ENCODE measurements at regions not wholly inside any gene's neighbourhood (a gene's known extent, or its start where the extent isn't known, plus 50 kb on each side); places are given as distances from the start of the nearest gene placed in this dataset.

DNA sequence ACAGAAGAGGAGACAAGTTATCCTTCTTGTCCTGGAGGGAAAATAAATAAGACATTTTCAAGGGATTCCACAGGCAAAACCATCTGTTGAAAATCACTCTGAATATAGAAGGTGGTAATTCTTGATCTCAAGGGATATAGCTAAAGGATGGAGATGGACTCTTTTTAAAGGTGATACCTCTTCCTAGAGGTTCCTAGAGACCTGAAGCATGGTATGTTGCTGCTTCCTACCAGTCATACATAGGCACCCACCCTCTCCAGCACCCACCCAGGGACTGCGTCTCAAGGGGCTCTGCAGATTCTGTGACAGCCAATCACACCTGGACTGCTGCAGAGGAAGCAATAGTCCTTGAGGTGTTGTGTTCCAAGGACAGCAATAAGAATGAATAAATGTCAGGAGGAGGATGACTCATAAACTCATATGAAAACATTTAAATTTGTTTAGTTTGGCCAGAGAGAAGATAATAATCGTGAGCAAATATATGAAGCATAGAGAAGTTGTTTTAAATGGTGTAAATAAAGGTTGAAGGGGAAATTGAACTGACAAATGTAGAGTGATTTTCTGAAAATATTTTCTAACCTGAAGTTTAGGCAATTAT is 741.6 kb upstream of the CBLB start:
- ChIA-PET CTCF (interaction anchor here (0.6 to 2.6 kb wide), 11 partner anchors 8 to 1025 kb away, joined by 3 to 11 read pairs (median 6); no protein-coding TSS in a partner anchor), POLR2A (no interaction called here)
- Mint-ChIP-seq H3K9me3 (peaks cover 0 to 13% (median 6%) of the 10 kb centered on the region in 3 donors), H3K36me3 (no peaks in the 10 kb centered on the region), H3K27ac (no peak overlapping the region), H3K4me3 (no peak overlapping the region), H3K27me3 (no peaks in the 10 kb centered on the region), H3K4me1 (peaks cover 0 to 4% (median 4%) of the 10 kb centered on the region in 3 donors)
- Histone ChIP-seq H3K9me3 (no peaks in the 10 kb centered on the region), H3K4me1 (ENCODE audit: control insufficient read depth in 1 of 2, extremely low read depth in 1 of 2, insufficient read depth in 2 of 2, low read length in 2 of 2) (no peaks in the 10 kb centered on the region), H3K4me3 (ENCODE audit: control insufficient read depth in 1 of 2, extremely low read depth in 1 of 2, low read length in 1 of 2) (no peak overlapping the region), H3K27ac (ENCODE audit: low read length) (no peak overlapping the region), H3K27me3 (replicated peaks in 1 of 2; ENCODE audit: control insufficient read depth in 2 of 2, extremely low read depth in 1 of 2, insufficient read depth in 2 of 2, low read length in 1 of 2) (no peaks in the 10 kb centered on the region), H3K36me3 (ENCODE audit: control insufficient read depth in 2 of 2, extremely low read depth in 1 of 2, insufficient read depth in 1 of 2, low read length in 1 of 2) (no peaks in the 10 kb centered on the region)
- no peak for DNase-seq
- WGBS (ENCODE audit: insufficient coverage): 100% methylated on average over 1 of the region's 2 CpGs
- ATAC-seq (replicated peaks in 1 of 4): no peak

DNA sequence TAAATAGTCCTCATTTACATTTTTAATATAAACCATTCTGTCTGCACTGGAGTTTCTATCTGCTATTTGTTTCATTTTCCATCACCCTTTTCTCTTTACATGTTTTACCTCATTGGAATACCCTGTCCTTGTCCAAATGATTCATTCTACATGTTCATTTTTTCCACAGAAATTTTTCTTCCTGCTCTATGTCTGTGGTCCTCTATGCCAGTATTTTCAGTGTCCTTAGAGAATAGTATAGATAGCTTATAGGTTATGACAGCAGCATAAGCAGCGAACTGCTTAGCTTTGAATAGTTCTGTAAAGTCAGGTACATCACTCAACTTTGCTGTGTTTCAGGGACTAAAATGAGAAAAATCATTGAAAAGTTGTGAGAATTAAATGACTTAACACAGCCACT is 742.3 kb upstream of the CBLB start:
- Mint-ChIP-seq H3K27me3 (no peaks in the 10 kb centered on the region), H3K9me3 (peaks cover 0 to 13% (median 6%) of the 10 kb centered on the region in 3 donors), H3K4me3 (no peak overlapping the region), H3K4me1 (peaks cover 0 to 4% (median 4%) of the 10 kb centered on the region in 3 donors), H3K27ac (no peak overlapping the region), H3K36me3 (no peaks in the 10 kb centered on the region)
- no CpG with 5 or more reads among the region's 1 CpG for WGBS (ENCODE audit: insufficient coverage)
- Histone ChIP-seq H3K9me3 (no peaks in the 10 kb centered on the region), H3K27ac (ENCODE audit: low read length) (no peak overlapping the region), H3K4me3 (ENCODE audit: control insufficient read depth in 1 of 2, extremely low read depth in 1 of 2, low read length in 1 of 2) (no peak overlapping the region), H3K4me1 (ENCODE audit: control insufficient read depth in 1 of 2, extremely low read depth in 1 of 2, insufficient read depth in 2 of 2, low read length in 2 of 2) (no peaks in the 10 kb centered on the region), H3K27me3 (replicated peaks in 1 of 2; ENCODE audit: control insufficient read depth in 2 of 2, extremely low read depth in 1 of 2, insufficient read depth in 2 of 2, low read length in 1 of 2) (no peaks in the 10 kb centered on the region), H3K36me3 (ENCODE audit: control insufficient read depth in 2 of 2, extremely low read depth in 1 of 2, insufficient read depth in 1 of 2, low read length in 1 of 2) (no peaks in the 10 kb centered on the region)
- ChIA-PET CTCF (interaction anchor here in 1 of 2 donors (0.6 kb wide), 1 partner anchor 926 kb away, joined by 4 read pairs; no protein-coding TSS in a partner anchor), POLR2A (no interaction called here)
- ATAC-seq (replicated peaks in 1 of 4) (no peak), DNase-seq (no peak)

DNA sequence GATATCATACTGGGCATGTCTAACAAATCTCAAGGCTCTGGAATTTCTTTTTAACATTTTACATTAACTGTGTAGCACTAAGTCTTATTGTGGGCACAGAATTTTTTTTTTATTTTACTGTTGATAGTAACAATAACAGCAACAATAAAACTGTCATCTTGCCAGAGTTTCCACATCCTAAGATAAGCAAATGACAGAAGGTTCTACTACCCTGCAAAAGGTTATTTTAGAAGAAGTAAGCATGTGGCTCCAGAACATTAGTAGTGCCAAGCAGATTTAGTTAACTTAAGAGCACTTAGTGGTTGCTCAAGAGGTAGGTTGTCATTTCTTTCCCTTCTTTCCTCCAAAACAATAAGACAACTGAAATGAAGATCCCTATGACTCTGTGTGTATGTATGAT is 743.0 kb upstream of the CBLB start:
- Histone ChIP-seq H3K36me3 (ENCODE audit: control insufficient read depth in 2 of 2, extremely low read depth in 1 of 2, insufficient read depth in 1 of 2, low read length in 1 of 2) (no peaks in the 10 kb centered on the region), H3K9me3 (no peaks in the 10 kb centered on the region), H3K4me3 (ENCODE audit: control insufficient read depth in 1 of 2, extremely low read depth in 1 of 2, low read length in 1 of 2) (no peak overlapping the region), H3K27ac (ENCODE audit: low read length) (no peak overlapping the region), H3K27me3 (replicated peaks in 1 of 2; ENCODE audit: control insufficient read depth in 2 of 2, extremely low read depth in 1 of 2, insufficient read depth in 2 of 2, low read length in 1 of 2) (no peaks in the 10 kb centered on the region), H3K4me1 (ENCODE audit: control insufficient read depth in 1 of 2, extremely low read depth in 1 of 2, insufficient read depth in 2 of 2, low read length in 2 of 2) (no peaks in the 10 kb centered on the region)
- no peaks in the 10 kb centered on the region for H3K36me3 Mint-ChIP-seq
- no peak for ATAC-seq (replicated peaks in 1 of 4)
- CTCF ChIA-PET: interaction anchor here in 1 of 2 donors (0.6 kb wide), 1 partner anchor 927 kb away, joined by 4 read pairs; no protein-coding TSS in a partner anchor
- no peak for DNase-seq
- no peak overlapping the region for H3K27ac Mint-ChIP-seq
- peaks cover 0 to 13% (median 6%) of the 10 kb centered on the region in 3 donors for H3K9me3 Mint-ChIP-seq
- H3K4me1 Mint-ChIP-seq: peaks cover 0 to 4% (median 4%) of the 10 kb centered on the region in 3 donors
- H3K4me3 Mint-ChIP-seq: no peak overlapping the region
- POLR2A ChIA-PET: no interaction called here
- no peaks in the 10 kb centered on the region for H3K27me3 Mint-ChIP-seq

DNA sequence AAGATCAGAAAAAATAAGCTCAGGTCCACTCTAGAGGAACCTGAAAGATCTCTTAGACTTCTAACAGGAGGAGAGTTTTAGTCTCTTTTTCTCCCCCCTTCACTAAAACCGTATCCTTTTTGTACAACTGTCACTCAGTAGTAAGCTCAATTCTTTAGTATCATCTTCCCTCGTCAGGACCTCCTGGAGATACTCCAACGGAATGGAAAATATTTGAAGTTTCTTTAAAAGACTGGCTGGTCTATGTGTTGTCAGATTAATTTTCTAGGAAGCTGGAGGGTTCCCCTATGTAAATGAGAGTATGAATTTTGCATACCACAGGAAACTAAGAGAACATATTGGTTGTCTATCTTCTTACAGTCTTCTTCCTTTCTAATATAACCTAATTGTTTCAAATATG is 747.7 kb upstream of the CBLB start:
- Mint-ChIP-seq H3K4me3 (no peak overlapping the region), H3K27me3 (no peaks in the 10 kb centered on the region), H3K4me1 (no peaks in the 10 kb centered on the region), H3K27ac (no peak overlapping the region), H3K36me3 (no peaks in the 10 kb centered on the region), H3K9me3 (peaks cover 0 to 13% (median 6%) of the 10 kb centered on the region in 3 donors)
- ChIA-PET CTCF (interaction anchor here in 1 of 2 donors (1.3 kb wide), 1 partner anchor 10 kb away, joined by 5 read pairs; no protein-coding TSS in a partner anchor), POLR2A (no interaction called here)
- no peak for DNase-seq
- Histone ChIP-seq H3K9me3 (no peaks in the 10 kb centered on the region), H3K4me1 (ENCODE audit: control insufficient read depth in 1 of 2, extremely low read depth in 1 of 2, insufficient read depth in 2 of 2, low read length in 2 of 2) (no peaks in the 10 kb centered on the region), H3K27me3 (replicated peaks in 1 of 2; ENCODE audit: control insufficient read depth in 2 of 2, extremely low read depth in 1 of 2, insufficient read depth in 2 of 2, low read length in 1 of 2) (no peaks in the 10 kb centered on the region), H3K4me3 (ENCODE audit: control insufficient read depth in 1 of 2, extremely low read depth in 1 of 2, low read length in 1 of 2) (no peak overlapping the region), H3K36me3 (ENCODE audit: control insufficient read depth in 2 of 2, extremely low read depth in 1 of 2, insufficient read depth in 1 of 2, low read length in 1 of 2) (no peaks in the 10 kb centered on the region), H3K27ac (ENCODE audit: low read length) (no peak overlapping the region)
- no CpG with 5 or more reads among the region's 3 CpGs for WGBS (ENCODE audit: insufficient coverage)
- no peak for ATAC-seq (replicated peaks in 1 of 4)

DNA sequence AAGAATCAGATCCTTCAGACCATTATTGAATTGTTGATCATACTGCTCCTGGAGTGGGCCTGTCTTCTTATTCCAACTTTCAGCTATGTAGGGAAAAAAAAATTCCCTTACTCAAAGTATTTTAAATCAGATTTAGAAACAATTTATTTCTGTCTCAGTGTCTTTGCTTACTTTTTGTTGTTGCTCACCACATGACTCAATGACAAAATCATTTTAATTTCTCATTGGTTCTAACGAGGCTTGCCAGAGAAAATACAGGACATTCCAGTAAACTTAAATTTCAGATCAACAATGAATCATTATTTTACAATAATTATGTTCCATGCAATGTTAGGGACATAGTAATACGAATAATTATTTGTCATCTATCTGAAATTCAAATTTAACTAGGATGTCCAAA is 748.5 kb upstream of the CBLB start:
- no peaks in the 10 kb centered on the region for H3K27me3 ChIP-seq (replicated peaks in 1 of 2; ENCODE audit: control insufficient read depth in 2 of 2, extremely low read depth in 1 of 2, insufficient read depth in 2 of 2, low read length in 1 of 2)
- H3K4me3 ChIP-seq (ENCODE audit: control insufficient read depth in 1 of 2, extremely low read depth in 1 of 2, low read length in 1 of 2): no peak overlapping the region
- peaks cover 0 to 1% of the 10 kb centered on the region in 2 donors for H3K27me3 Mint-ChIP-seq
- H3K4me1 ChIP-seq (ENCODE audit: control insufficient read depth in 1 of 2, extremely low read depth in 1 of 2, insufficient read depth in 2 of 2, low read length in 2 of 2): no peaks in the 10 kb centered on the region
- CTCF ChIA-PET: interaction anchor here in 1 of 2 donors (1.3 to 1.8 kb wide), 2 partner anchors 8 to 10 kb away, joined by 5 to 8 read pairs; no protein-coding TSS in a partner anchor
- H3K4me3 Mint-ChIP-seq: no peak overlapping the region
- no CpG with 5 or more reads among the region's 2 CpGs for WGBS (ENCODE audit: insufficient coverage)
- peaks cover 0 to 13% (median 6%) of the 10 kb centered on the region in 3 donors for H3K9me3 Mint-ChIP-seq
- no peak overlapping the region for H3K27ac ChIP-seq (ENCODE audit: low read length)
- POLR2A ChIA-PET: no interaction called here
- H3K27ac Mint-ChIP-seq: no peak overlapping the region
- DNase-seq (no peak), ATAC-seq (replicated peaks in 1 of 4) (no peak)
- no peaks in the 10 kb centered on the region for H3K36me3 Mint-ChIP-seq
- H3K36me3 ChIP-seq (ENCODE audit: control insufficient read depth in 2 of 2, extremely low read depth in 1 of 2, insufficient read depth in 1 of 2, low read length in 1 of 2): no peaks in the 10 kb centered on the region
- no peaks in the 10 kb centered on the region for H3K4me1 Mint-ChIP-seq
- no peaks in the 10 kb centered on the region for H3K9me3 ChIP-seq

DNA sequence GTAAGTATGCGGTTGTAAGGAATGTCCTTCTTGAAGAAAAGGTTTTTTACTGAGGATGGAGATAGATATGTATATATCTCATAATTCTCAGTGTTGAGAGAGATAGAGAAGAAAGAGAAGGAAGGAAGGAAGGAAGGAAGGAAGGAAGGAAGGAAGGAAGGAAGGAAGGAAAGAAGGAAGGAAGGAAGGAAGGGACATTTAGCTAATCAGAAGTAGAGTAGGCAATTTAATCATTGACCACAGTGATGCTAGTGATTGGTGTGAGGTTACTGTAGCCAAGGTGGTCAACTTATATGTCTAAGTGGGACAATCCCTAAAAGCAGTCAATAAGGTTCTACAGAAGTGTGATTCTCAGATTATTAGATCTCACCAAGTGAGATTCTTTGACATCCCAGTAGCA is 751.8 kb upstream of the CBLB start:
- Histone ChIP-seq H3K27me3 (replicated peaks in 1 of 2; ENCODE audit: control insufficient read depth in 2 of 2, extremely low read depth in 1 of 2, insufficient read depth in 2 of 2, low read length in 1 of 2) (peaks cover 0 to 2% of the 10 kb centered on the region in 2 experiments), H3K36me3 (ENCODE audit: control insufficient read depth in 2 of 2, extremely low read depth in 1 of 2, insufficient read depth in 1 of 2, low read length in 1 of 2) (no peaks in the 10 kb centered on the region), H3K4me1 (ENCODE audit: control insufficient read depth in 1 of 2, extremely low read depth in 1 of 2, insufficient read depth in 2 of 2, low read length in 2 of 2) (no peaks in the 10 kb centered on the region), H3K27ac (ENCODE audit: low read length) (no peak overlapping the region), H3K4me3 (ENCODE audit: control insufficient read depth in 1 of 2, extremely low read depth in 1 of 2, low read length in 1 of 2) (no peak overlapping the region), H3K9me3 (no peaks in the 10 kb centered on the region)
- POLR2A ChIA-PET: interaction anchor here in 1 of 2 donors (0.6 kb wide), 1 partner anchor 1606 kb away, joined by 4 read pairs; no protein-coding TSS in a partner anchor
- no peak for ATAC-seq (replicated peaks in 1 of 4)
- H3K4me3 Mint-ChIP-seq: no peak overlapping the region
- peaks cover 0 to 1% of the 10 kb centered on the region in 2 donors for H3K27me3 Mint-ChIP-seq
- CTCF ChIA-PET: no interaction called here
- peaks cover 0 to 13% (median 10%) of the 10 kb centered on the region in 3 donors for H3K9me3 Mint-ChIP-seq
- H3K4me1 Mint-ChIP-seq: no peaks in the 10 kb centered on the region
- no peak overlapping the region for H3K27ac Mint-ChIP-seq
- peaks cover 4% of the 10 kb centered on the region for H3K36me3 Mint-ChIP-seq
- WGBS (ENCODE audit: insufficient coverage): no CpG with 5 or more reads among the region's 1 CpG
- DNase-seq: no peak
